Activated CD8-positive, alpha-beta T cell treated with anti-CD3 and anti-CD28 coated beads for 36 hours (primary cell): ENCODE measurements at regions not wholly inside any gene's neighbourhood (a gene's known extent, or its start where the extent isn't known, plus 50 kb on each side); places are given as distances from the start of the nearest gene placed in this dataset.

Experiments
- ATAC-seq: fragments of 200-7000 bp; cut with Tn5 transposase; one replicate; pipeline ENCODE4 v1.10.0; 2021; ENCODE audit warnings: mild to moderate bottlenecking, moderate library complexity
- CTCF ChIA-PET: fragments of 350-600 bp; sonication (Branson Sonifier 250); formaldehyde crosslinking; loops from one replicate; lab custom pipeline; 2021; ENCODE audit warnings: antibody characterized with exemption; lab: Charles Lee
- POLR2A ChIA-PET: fragments of 350-600 bp; sonication (Branson Sonifier 250); formaldehyde crosslinking; loops from one replicate; lab custom pipeline; 2021; ENCODE audit warnings: antibody characterized with exemption; lab: Charles Lee
- DNase-seq: peaks from one replicate; pipeline ENCODE4 v3.0.0-alpha.2; 2020
- H3K27ac Mint-ChIP-seq: one replicate; pipeline ENCODE4 v1.8.0; 2021; ENCODE audit warnings: mild to moderate bottlenecking, mixed read lengths
- H3K27me3 Mint-ChIP-seq: one replicate; pipeline ENCODE4 v1.8.0; 2021; ENCODE audit warnings: mixed read lengths
- H3K36me3 Mint-ChIP-seq: one replicate; pipeline ENCODE4 v1.8.0; 2021; ENCODE audit warnings: low read depth, mixed read lengths
- H3K4me1 Mint-ChIP-seq: one replicate; pipeline ENCODE4 v1.8.0; 2021; ENCODE audit warnings: low read depth, mixed read lengths
- H3K4me3 Mint-ChIP-seq: one replicate; pipeline ENCODE4 v1.8.0; 2021; ENCODE audit warnings: mild to moderate bottlenecking, moderate library complexity, mixed read lengths
- H3K9me3 Mint-ChIP-seq: one replicate; pipeline ENCODE4 v1.8.0; 2021; ENCODE audit warnings: mixed read lengths
- CTCF ChIP-seq: fragments of 200-600 bp; IDR thresholded peaks from one replicate; pipeline ENCODE4 v1.8.0; 2022; ENCODE audit warnings: antibody characterized with exemption, mild to moderate bottlenecking
- intact Hi-C: fragments of 100-400 bp; cut with micrococcal nuclease; formaldehyde crosslinking; loops from one replicate; pipeline ENCODE4 v1.10.0; 2022

- no peaks in the 10 kb centered on the region for H3K27me3 Mint-ChIP-seq
- H3K9me3 Mint-ChIP-seq = no peaks in the 10 kb centered on the region
- H3K4me3 Mint-ChIP-seq = no peak overlapping the region
- H3K4me1 Mint-ChIP-seq = no peaks in the 10 kb centered on the region
- CTCF ChIA-PET = interaction anchor here (1.1 kb wide), 1 partner anchor 124 kb away, joined by 3 read pairs; no protein-coding TSS in a partner anchor
- TF ChIP-seq CTCF = no peak
- no peak for ATAC-seq
- no peaks in the 10 kb centered on the region for H3K36me3 Mint-ChIP-seq
- POLR2A ChIA-PET = interaction anchor here (0.6 kb wide), 1 partner anchor 494 kb away, joined by 4 read pairs; no protein-coding TSS in a partner anchor
- intact Hi-C loops = loop anchor here (10.0 kb wide), 1 partner anchor 302 kb away; no protein-coding TSS in a partner anchor
- H3K27ac Mint-ChIP-seq = no peak overlapping the region
- DNase-seq = no peak
Measured at GRCh38 chr4:114076899-114077570, 97.6 kb upstream of the ARSJ start.

- Mint-ChIP-seq H3K27ac (no peak overlapping the region), H3K36me3 (no peaks in the 10 kb centered on the region), H3K9me3 (no peaks in the 10 kb centered on the region), H3K4me1 (no peaks in the 10 kb centered on the region), H3K4me3 (no peak overlapping the region), H3K27me3 (no peaks in the 10 kb centered on the region)
- DNase-seq = no peak
- ATAC-seq = no peak
- CTCF ChIA-PET = no interaction called here
- intact Hi-C loops = loop anchor here (10.0 kb wide), 1 partner anchor 303 kb away; no protein-coding TSS in a partner anchor
- POLR2A ChIA-PET = no interaction called here
- no peak for TF ChIP-seq CTCF
Measured at GRCh38 chr4:114077610-114078009, 98.2 kb upstream of the ARSJ start.

- H3K4me1 Mint-ChIP-seq = no peaks in the 10 kb centered on the region
- intact Hi-C loops = loop anchor here (10.0 kb wide), 1 partner anchor 304 kb away; no protein-coding TSS in a partner anchor
- DNase-seq (no peak), ATAC-seq (no peak)
- no peaks in the 10 kb centered on the region for H3K9me3 Mint-ChIP-seq
- no peaks in the 10 kb centered on the region for H3K27me3 Mint-ChIP-seq
- CTCF ChIA-PET = no interaction called here
- H3K36me3 Mint-ChIP-seq = no peaks in the 10 kb centered on the region
- H3K27ac Mint-ChIP-seq = no peak overlapping the region
- POLR2A ChIA-PET = no interaction called here
- H3K4me3 Mint-ChIP-seq = no peak overlapping the region
- TF ChIP-seq CTCF = no peak
Measured at GRCh38 chr4:114078636-114079035, 99.2 kb upstream of the ARSJ start.

GRCh38 chr4:114081783-114082182, 102.3 kb upstream of the ARSJ start:
- Mint-ChIP-seq H3K36me3 (no peaks in the 10 kb centered on the region), H3K9me3 (no peaks in the 10 kb centered on the region), H3K4me3 (no peak overlapping the region), H3K4me1 (no peaks in the 10 kb centered on the region), H3K27me3 (peaks cover 3% of the 10 kb centered on the region), H3K27ac (no peak overlapping the region)
- POLR2A ChIA-PET = no interaction called here
- TF ChIP-seq CTCF = no peak
- DNase-seq (no peak), ATAC-seq (no peak)
- intact Hi-C loops = no loop called here
- CTCF ChIA-PET = interaction anchor here (1.1 to 1.8 kb wide), 2 partner anchors 9 to 11 kb away, joined by 3 to 11 read pairs; no protein-coding TSS in a partner anchor

- H3K9me3 Mint-ChIP-seq = no peaks in the 10 kb centered on the region
- TF ChIP-seq CTCF = no peak
- no peaks in the 10 kb centered on the region for H3K4me1 Mint-ChIP-seq
- CTCF ChIA-PET = no interaction called here
- intact Hi-C loops = no loop called here
- POLR2A ChIA-PET = no interaction called here
- no peak overlapping the region for H3K4me3 Mint-ChIP-seq
- H3K27ac Mint-ChIP-seq = no peak overlapping the region
- ATAC-seq (no peak), DNase-seq (no peak)
- peaks cover 3% of the 10 kb centered on the region for H3K27me3 Mint-ChIP-seq
- H3K36me3 Mint-ChIP-seq = no peaks in the 10 kb centered on the region
Measured at GRCh38 chr4:114082348-114082747, 102.9 kb upstream of the ARSJ start.
